ENCODE measurements at regions not wholly inside any gene's neighbourhood (a gene's known extent, or its start where the extent isn't known, plus 50 kb on each side); places are given as distances from the start of the nearest gene placed in this dataset.
"Not testable (repeated sequence)": the region's sequence is repeated elsewhere in the genome, so short reads cannot be mapped to it uniquely, and the experiment has no call there.

DNA sequence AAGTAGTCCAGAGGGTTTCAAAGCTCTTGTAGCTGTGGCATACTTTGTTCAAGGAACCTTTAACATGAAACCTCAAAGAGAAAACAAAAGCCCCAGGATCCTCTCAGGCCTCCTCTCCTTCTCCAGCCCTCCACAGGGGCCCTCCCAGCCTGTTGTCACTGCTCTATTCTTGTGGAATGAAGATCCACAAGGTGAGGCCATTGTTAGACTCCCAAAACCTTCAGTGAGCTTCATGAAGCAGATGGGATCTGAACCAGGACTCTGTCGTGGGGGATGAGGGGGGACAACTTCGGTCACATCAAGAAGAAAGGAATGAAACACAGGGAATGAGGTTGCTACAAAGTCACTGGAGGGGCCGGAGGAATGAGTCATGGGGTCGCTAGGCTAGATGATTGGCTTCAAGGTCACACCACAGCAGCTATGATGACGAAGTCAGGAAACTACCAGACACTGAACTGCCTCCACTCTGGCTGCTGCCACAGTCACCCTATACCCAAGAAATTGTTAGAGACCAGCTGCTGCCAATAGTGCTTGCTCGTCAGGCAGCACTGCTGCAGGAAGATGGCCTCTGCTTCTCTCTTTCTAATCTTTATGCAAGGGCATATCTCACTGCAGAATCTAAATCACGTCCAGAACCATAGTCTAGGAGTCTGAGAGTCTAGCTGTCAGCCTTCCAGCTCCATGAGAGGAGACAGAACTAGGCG lies 208.8 kb downstream of the HIBADH start:
- Histone ChIP-seq H3K27me3 (ENCODE audit: control insufficient read depth, insufficient read depth, low read length) (no peaks in the 10 kb centered on the region), H3K4me3 (ENCODE audit: low read length) (no peak overlapping the region), H3K9ac (ENCODE audit: low read length) (no peak overlapping the region), H3K36me3 (ENCODE audit: control insufficient read depth, insufficient read depth, low read length) (no peaks in the 10 kb centered on the region), H3K27ac (ENCODE audit: low read depth, low read length) (no peak overlapping the region), H3K4me1 (ENCODE audit: control insufficient read depth, insufficient read depth, low read length) (no peaks in the 10 kb centered on the region)

DNA sequence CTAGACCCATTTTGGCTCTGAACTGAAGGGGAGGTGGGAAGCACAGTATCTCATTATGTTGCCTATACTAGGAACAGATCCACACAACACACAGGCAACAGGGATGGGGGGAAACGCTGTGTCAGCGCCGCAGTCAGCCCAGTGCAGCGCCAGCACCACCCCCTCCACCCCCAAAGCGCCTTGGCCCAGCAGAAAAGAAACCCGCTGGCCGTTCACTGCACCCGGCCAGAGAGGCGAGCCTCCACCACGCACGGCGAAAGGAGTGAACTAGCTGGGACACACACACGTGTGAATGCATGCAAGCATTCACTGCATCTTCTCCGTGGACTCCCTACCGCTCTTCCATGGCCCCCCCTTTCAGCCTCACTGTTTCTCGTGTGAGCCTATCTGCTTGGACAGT lies 205.6 kb downstream of the HIBADH start:
- H3K4me3 ChIP-seq (ENCODE audit: low read length); H3K27ac ChIP-seq (ENCODE audit: low read depth, low read length): not testable (repeated sequence)

DNA sequence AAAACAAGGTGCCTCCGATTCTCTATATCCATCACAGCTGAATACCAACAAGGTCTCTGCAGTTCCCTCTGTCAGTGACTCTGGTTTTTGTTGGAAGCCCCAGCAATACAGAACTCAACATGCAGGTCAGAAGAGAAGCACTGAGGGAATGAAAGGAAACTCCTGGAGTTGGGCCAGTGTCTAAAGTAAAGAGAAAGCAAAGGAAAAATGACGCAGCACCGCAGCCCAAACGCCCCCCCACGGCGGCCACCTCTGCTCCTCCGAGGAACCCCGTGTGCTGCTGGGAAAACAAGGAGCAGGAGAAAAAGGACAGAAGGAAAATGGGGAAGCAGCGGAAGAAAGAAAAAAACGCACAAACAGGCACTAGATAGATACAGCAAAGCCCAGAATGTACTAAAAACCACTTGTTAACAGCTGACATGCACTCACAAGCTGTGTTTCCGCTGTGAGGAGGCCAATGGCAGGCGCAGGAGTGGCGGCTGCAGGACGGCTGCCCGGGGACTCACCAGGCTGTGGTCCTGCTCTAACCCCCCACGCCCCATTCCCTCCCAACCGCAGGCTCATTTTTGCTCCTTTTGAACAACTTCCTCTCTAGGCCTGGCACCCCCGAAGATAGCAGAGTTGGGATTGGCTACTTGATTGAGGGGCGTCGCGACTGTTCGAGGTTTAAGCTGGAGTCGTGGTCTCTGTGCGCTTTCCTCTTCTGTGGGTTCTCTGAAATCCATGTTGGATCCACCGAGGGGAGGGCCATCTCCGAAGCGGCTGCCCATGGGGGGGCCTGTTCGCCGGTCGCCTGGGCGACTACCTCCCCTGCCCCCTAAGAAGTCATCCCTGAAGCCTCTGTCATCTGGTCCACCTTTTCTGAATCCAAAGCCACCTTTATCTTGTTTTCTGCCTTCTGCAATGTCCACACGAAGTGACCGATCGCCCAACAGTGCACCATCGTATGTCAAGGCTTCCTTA lies 204.8 kb downstream of the HIBADH start:
- not testable (repeated sequence) for H3K36me3 ChIP-seq (ENCODE audit: control insufficient read depth, insufficient read depth, low read length); H3K9ac ChIP-seq (ENCODE audit: low read length); H3K4me3 ChIP-seq (ENCODE audit: low read length); H3K4me1 ChIP-seq (ENCODE audit: control insufficient read depth, insufficient read depth, low read length); H3K27ac ChIP-seq (ENCODE audit: low read depth, low read length); H3K27me3 ChIP-seq (ENCODE audit: control insufficient read depth, insufficient read depth, low read length)

More for the DNA sequence above, 205.6 kb downstream of the HIBADH start:
- not testable (repeated sequence) for H3K9ac ChIP-seq (ENCODE audit: low read length); H3K36me3 ChIP-seq (ENCODE audit: control insufficient read depth, insufficient read depth, low read length); H3K4me1 ChIP-seq (ENCODE audit: control insufficient read depth, insufficient read depth, low read length); H3K27me3 ChIP-seq (ENCODE audit: control insufficient read depth, insufficient read depth, low read length)

GRCh38 chr7:27459021-27459730 lies 203.5 kb downstream of the HIBADH start:
- H3K9ac ChIP-seq (ENCODE audit: low read length) = no peak overlapping the region
- H3K4me1 ChIP-seq (ENCODE audit: control insufficient read depth, insufficient read depth, low read length) = no peaks in the 10 kb centered on the region
- H3K36me3 ChIP-seq (ENCODE audit: control insufficient read depth, insufficient read depth, low read length) = no peaks in the 10 kb centered on the region
- H3K27ac ChIP-seq (ENCODE audit: low read depth, low read length) = no peak overlapping the region
- H3K27me3 ChIP-seq (ENCODE audit: control insufficient read depth, insufficient read depth, low read length) = no peaks in the 10 kb centered on the region
- H3K4me3 ChIP-seq (ENCODE audit: low read length) = no peak overlapping the region

DNA sequence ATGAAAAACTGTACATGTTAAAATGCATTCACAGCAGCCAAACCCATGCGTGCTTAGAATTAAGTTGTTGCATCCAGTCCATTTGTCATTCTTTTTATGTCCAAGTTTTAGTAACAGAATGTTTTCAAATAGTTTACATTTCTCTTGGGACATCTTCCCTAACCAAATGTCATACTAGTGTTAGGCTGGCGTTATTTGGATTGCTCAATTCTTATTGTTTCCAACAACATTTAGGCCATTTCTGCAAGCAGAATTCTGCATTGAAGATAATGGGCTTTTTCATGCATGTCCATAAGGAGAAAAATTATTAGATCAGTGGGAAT lies 203.0 kb downstream of the HIBADH start:
- Histone ChIP-seq H3K27me3 (ENCODE audit: control insufficient read depth, insufficient read depth, low read length) (no peaks in the 10 kb centered on the region), H3K27ac (ENCODE audit: low read depth, low read length) (no peak overlapping the region), H3K4me1 (ENCODE audit: control insufficient read depth, insufficient read depth, low read length) (no peaks in the 10 kb centered on the region), H3K36me3 (ENCODE audit: control insufficient read depth, insufficient read depth, low read length) (no peaks in the 10 kb centered on the region), H3K4me3 (ENCODE audit: low read length) (no peak overlapping the region), H3K9ac (ENCODE audit: low read length) (no peak overlapping the region)

GRCh38 chr7:27462575-27463270 lies 200.0 kb downstream of the HIBADH start:
- no peak overlapping the region for H3K27ac ChIP-seq (ENCODE audit: low read depth, low read length)
- H3K4me1 ChIP-seq (ENCODE audit: control insufficient read depth, insufficient read depth, low read length) = no peaks in the 10 kb centered on the region
- H3K27me3 ChIP-seq (ENCODE audit: control insufficient read depth, insufficient read depth, low read length) = no peaks in the 10 kb centered on the region
- no peak overlapping the region for H3K4me3 ChIP-seq (ENCODE audit: low read length)
- H3K36me3 ChIP-seq (ENCODE audit: control insufficient read depth, insufficient read depth, low read length) = no peaks in the 10 kb centered on the region
- H3K9ac ChIP-seq (ENCODE audit: low read length) = no peak overlapping the region

- no peak overlapping the region for H3K4me3 ChIP-seq (ENCODE audit: low read length)
- H3K4me1 ChIP-seq (ENCODE audit: control insufficient read depth, insufficient read depth, low read length) = no peaks in the 10 kb centered on the region
- no peak overlapping the region for H3K27ac ChIP-seq (ENCODE audit: low read depth, low read length)
- H3K27me3 ChIP-seq (ENCODE audit: control insufficient read depth, insufficient read depth, low read length) = no peaks in the 10 kb centered on the region
- H3K36me3 ChIP-seq (ENCODE audit: control insufficient read depth, insufficient read depth, low read length) = no peaks in the 10 kb centered on the region
- no peak overlapping the region for H3K9ac ChIP-seq (ENCODE audit: low read length)
Measured at GRCh38 chr7:27464970-27465369, 197.7 kb downstream of the HIBADH start.

- no peak overlapping the region for H3K9ac ChIP-seq (ENCODE audit: low read length)
- H3K27me3 ChIP-seq (ENCODE audit: control insufficient read depth, insufficient read depth, low read length) = no peaks in the 10 kb centered on the region
- no peak overlapping the region for H3K27ac ChIP-seq (ENCODE audit: low read depth, low read length)
- H3K4me1 ChIP-seq (ENCODE audit: control insufficient read depth, insufficient read depth, low read length) = no peaks in the 10 kb centered on the region
- H3K36me3 ChIP-seq (ENCODE audit: control insufficient read depth, insufficient read depth, low read length) = no peaks in the 10 kb centered on the region
- no peak overlapping the region for H3K4me3 ChIP-seq (ENCODE audit: low read length)
Measured at GRCh38 chr7:27466703-27467102, 196.0 kb downstream of the HIBADH start.

- no peaks in the 10 kb centered on the region for H3K4me1 ChIP-seq (ENCODE audit: control insufficient read depth, insufficient read depth, low read length)
- no peaks in the 10 kb centered on the region for H3K36me3 ChIP-seq (ENCODE audit: control insufficient read depth, insufficient read depth, low read length)
- H3K27ac ChIP-seq (ENCODE audit: low read depth, low read length) = no peak overlapping the region
- H3K9ac ChIP-seq (ENCODE audit: low read length) = no peak overlapping the region
- no peaks in the 10 kb centered on the region for H3K27me3 ChIP-seq (ENCODE audit: control insufficient read depth, insufficient read depth, low read length)
- no peak overlapping the region for H3K4me3 ChIP-seq (ENCODE audit: low read length)
Measured at GRCh38 chr7:27472043-27472442, 190.6 kb downstream of the HIBADH start.
